HEK293 (cell line): ENCODE measurements at regions not wholly inside any gene's neighbourhood (a gene's known extent, or its start where the extent isn't known, plus 50 kb on each side); places are given as distances from the start of the nearest gene placed in this dataset.

Source experiments
- SP3 ChIP-seq: fragments of 450-650 bp; formaldehyde crosslinking; IDR thresholded peaks from 2 replicates; pipeline ENCODE4 v1.5.1; 2016; ENCODE audit warnings: missing biosample characterization, missing genetic modification characterization
- WT1 ChIP-seq: fragments of 450-650 bp; formaldehyde crosslinking; IDR thresholded peaks from 2 replicates; pipeline ENCODE4 v1.5.1; 2016; ENCODE audit warnings: missing biosample characterization, missing genetic modification characterization
- ZBTB1 ChIP-seq: fragments of 450-650 bp; formaldehyde crosslinking; IDR thresholded peaks from 2 replicates; pipeline ENCODE4 v1.5.1; 2016; ENCODE audit warnings: missing biosample characterization, missing genetic modification characterization
- ZNF146 ChIP-seq: fragments of 450-650 bp; formaldehyde crosslinking; IDR thresholded peaks from 2 replicates; pipeline ENCODE4 v1.5.1; 2016; ENCODE audit warnings: missing biosample characterization, missing genetic modification characterization
- ZNF24 ChIP-seq: fragments of 450-650 bp; formaldehyde crosslinking; IDR thresholded peaks from 2 replicates; pipeline ENCODE4 v1.5.1; 2016; ENCODE audit warnings: missing biosample characterization, missing genetic modification characterization
- ZNF391 ChIP-seq: fragments of 450-650 bp; formaldehyde crosslinking; IDR thresholded peaks from 2 replicates; pipeline ENCODE4 v1.5.1; 2016; ENCODE audit warnings: low read depth, missing biosample characterization, missing genetic modification characterization, borderline replicate concordance
- ZNF501 ChIP-seq: fragments of 450-650 bp; formaldehyde crosslinking; IDR thresholded peaks from 2 replicates; pipeline ENCODE4 v1.5.1; 2016; ENCODE audit warnings: missing biosample characterization, missing genetic modification characterization
- ZNF548 ChIP-seq: fragments of 450-650 bp; formaldehyde crosslinking; IDR thresholded peaks from 2 replicates; pipeline ENCODE4 v1.5.1; 2016; ENCODE audit warnings: missing biosample characterization, missing genetic modification characterization
- ZNF830 ChIP-seq: fragments of 450-650 bp; IDR thresholded peaks from 2 replicates; pipeline ENCODE4 v1.5.0; 2018; ENCODE audit warnings: missing biosample characterization, missing genetic modification characterization, low read depth, mild to moderate bottlenecking, moderate library complexity
- TF ChIP-seq, protein P1 (sequence below): fragments of 450-650 bp; formaldehyde crosslinking; IDR thresholded peaks from 2 replicates; pipeline ENCODE4 v1.5.1; 2016; ENCODE audit warnings: missing biosample characterization, missing genetic modification characterization
- TF ChIP-seq, protein P2 (sequence below): fragments of 450-650 bp; formaldehyde crosslinking; IDR thresholded peaks from 2 replicates; pipeline ENCODE4 v1.5.1; 2017; ENCODE audit warnings: missing biosample characterization, mild to moderate bottlenecking, missing genetic modification characterization, moderate library complexity
- TF ChIP-seq, protein P3 (sequence below): fragments of 450-650 bp; formaldehyde crosslinking; IDR thresholded peaks from 2 replicates; pipeline ENCODE4 v1.5.1; 2016; ENCODE audit warnings: missing biosample characterization, missing genetic modification characterization
- TF ChIP-seq, protein P4 (sequence below): fragments of 450-650 bp; formaldehyde crosslinking; IDR thresholded peaks from 2 replicates; pipeline ENCODE4 v1.5.1; 2016; ENCODE audit warnings: missing biosample characterization, missing genetic modification characterization

DNA sequence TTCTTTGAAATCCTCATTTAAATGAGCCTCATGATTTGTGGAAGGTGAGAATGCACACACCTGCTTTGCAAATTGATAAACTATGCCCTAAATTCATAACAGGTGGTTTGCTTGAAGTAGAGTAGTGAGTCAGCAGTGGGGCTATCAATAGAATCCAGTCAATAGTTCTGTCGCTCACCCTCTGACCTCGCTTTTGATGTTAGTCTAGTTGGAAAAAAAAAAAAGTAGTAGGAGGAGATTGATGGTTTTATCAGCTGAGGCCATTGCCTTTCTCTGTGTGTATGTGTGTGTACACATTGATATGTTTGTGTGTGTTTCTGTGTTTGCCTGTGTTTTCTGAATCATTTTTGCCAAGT is 267.3 kb downstream of the SNAPC1 start:
- TF ChIP-seq, protein P1, sequence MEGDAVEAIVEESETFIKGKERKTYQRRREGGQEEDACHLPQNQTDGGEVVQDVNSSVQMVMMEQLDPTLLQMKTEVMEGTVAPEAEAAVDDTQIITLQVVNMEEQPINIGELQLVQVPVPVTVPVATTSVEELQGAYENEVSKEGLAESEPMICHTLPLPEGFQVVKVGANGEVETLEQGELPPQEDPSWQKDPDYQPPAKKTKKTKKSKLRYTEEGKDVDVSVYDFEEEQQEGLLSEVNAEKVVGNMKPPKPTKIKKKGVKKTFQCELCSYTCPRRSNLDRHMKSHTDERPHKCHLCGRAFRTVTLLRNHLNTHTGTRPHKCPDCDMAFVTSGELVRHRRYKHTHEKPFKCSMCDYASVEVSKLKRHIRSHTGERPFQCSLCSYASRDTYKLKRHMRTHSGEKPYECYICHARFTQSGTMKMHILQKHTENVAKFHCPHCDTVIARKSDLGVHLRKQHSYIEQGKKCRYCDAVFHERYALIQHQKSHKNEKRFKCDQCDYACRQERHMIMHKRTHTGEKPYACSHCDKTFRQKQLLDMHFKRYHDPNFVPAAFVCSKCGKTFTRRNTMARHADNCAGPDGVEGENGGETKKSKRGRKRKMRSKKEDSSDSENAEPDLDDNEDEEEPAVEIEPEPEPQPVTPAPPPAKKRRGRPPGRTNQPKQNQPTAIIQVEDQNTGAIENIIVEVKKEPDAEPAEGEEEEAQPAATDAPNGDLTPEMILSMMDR (tag by site-specific recombination): no peak
- TF ChIP-seq ZNF501 (tag by site-specific recombination) (no peak), ZBTB1 (tag by site-specific recombination) (no peak), WT1 (tag by site-specific recombination) (no peak), ZNF830 (no peak), SP3 (tag by site-specific recombination) (no peak), ZNF146 (no peak), ZNF548 (tag by site-specific recombination) (no peak), ZNF24 (tag by site-specific recombination) (no peak), ZNF391 (tag by site-specific recombination) (no peak)
- TF ChIP-seq, protein P2, sequence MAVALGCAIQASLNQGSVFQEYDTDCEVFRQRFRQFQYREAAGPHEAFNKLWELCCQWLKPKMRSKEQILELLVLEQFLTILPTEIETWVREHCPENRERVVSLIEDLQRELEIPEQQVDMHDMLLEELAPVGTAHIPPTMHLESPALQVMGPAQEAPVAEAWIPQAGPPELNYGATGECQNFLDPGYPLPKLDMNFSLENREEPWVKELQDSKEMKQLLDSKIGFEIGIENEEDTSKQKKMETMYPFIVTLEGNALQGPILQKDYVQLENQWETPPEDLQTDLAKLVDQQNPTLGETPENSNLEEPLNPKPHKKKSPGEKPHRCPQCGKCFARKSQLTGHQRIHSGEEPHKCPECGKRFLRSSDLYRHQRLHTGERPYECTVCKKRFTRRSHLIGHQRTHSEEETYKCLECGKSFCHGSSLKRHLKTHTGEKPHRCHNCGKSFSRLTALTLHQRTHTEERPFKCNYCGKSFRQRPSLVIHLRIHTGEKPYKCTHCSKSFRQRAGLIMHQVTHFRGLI (tag by site-specific recombination): no peak
- TF ChIP-seq, protein P3, sequence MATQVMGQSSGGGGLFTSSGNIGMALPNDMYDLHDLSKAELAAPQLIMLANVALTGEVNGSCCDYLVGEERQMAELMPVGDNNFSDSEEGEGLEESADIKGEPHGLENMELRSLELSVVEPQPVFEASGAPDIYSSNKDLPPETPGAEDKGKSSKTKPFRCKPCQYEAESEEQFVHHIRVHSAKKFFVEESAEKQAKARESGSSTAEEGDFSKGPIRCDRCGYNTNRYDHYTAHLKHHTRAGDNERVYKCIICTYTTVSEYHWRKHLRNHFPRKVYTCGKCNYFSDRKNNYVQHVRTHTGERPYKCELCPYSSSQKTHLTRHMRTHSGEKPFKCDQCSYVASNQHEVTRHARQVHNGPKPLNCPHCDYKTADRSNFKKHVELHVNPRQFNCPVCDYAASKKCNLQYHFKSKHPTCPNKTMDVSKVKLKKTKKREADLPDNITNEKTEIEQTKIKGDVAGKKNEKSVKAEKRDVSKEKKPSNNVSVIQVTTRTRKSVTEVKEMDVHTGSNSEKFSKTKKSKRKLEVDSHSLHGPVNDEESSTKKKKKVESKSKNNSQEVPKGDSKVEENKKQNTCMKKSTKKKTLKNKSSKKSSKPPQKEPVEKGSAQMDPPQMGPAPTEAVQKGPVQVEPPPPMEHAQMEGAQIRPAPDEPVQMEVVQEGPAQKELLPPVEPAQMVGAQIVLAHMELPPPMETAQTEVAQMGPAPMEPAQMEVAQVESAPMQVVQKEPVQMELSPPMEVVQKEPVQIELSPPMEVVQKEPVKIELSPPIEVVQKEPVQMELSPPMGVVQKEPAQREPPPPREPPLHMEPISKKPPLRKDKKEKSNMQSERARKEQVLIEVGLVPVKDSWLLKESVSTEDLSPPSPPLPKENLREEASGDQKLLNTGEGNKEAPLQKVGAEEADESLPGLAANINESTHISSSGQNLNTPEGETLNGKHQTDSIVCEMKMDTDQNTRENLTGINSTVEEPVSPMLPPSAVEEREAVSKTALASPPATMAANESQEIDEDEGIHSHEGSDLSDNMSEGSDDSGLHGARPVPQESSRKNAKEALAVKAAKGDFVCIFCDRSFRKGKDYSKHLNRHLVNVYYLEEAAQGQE: no peak
- TF ChIP-seq, protein P4, sequence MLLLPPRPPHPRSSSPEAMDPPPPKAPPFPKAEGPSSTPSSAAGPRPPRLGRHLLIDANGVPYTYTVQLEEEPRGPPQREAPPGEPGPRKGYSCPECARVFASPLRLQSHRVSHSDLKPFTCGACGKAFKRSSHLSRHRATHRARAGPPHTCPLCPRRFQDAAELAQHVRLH (tag by site-specific recombination): no peak
